Kidney (tissue), 13 donors: ENCODE measurements at regions not wholly inside any gene's neighbourhood (a gene's known extent, or its start where the extent isn't known, plus 50 kb on each side); places are given as distances from the start of the nearest gene placed in this dataset.
A peak's percentile ranks its signal among the peaks of the same experiment; 100 is the strongest.

Experiments used
- DNase-seq, 5 donors: peaks; one replicate each; pipeline ENCODE4 v3.0.0-alpha.2; 2013 to 2020
- FAIRE-seq: peaks from 2 replicates; lab custom pipeline; 2012; peaks lifted over from hg19 to GRCh38; lab: Jason Lieb, UNC
- H3K27ac ChIP-seq, 2 donors: one replicate each; pipeline ENCODE4 v1.7.0; 2013; ENCODE audit warnings: low read depth in 2 of 2, low read length in 2 of 2, inconsistent platforms in 1 of 2
- H3K27me3 ChIP-seq: one replicate; pipeline ENCODE4 v1.7.1; 2013; ENCODE audit warnings: low read length, inconsistent platforms; ENCODE audit not compliant: control insufficient read depth, insufficient read depth
- H3K36me3 ChIP-seq, 3 donors: one replicate each; pipeline versions ENCODE4 v1.7.0 to v1.7.1; 2013; ENCODE audit warnings: low read length in 3 of 3, control low read depth in 1 of 3, inconsistent platforms in 1 of 3; ENCODE audit not compliant: insufficient read depth in 3 of 3, control insufficient read depth in 2 of 3
- H3K4me1 ChIP-seq, 3 donors: one replicate each; pipeline versions ENCODE4 v1.7.0 to v1.7.1; 2013; ENCODE audit warnings: low read length in 3 of 3, inconsistent platforms in 1 of 3, low read depth in 1 of 3; ENCODE audit not compliant: control insufficient read depth in 2 of 3, insufficient read depth in 2 of 3
- H3K4me3 ChIP-seq, 3 donors: one replicate each; pipeline versions ENCODE4 v1.7.0 to v1.8.1; 2013; ENCODE audit warnings: low read length in 3 of 3, control low read depth in 1 of 3, inconsistent platforms in 1 of 3
- H3K9ac ChIP-seq, 3 donors: one replicate each; pipeline versions ENCODE4 v1.7.0 to v1.7.1; 2013; ENCODE audit warnings: low read length in 3 of 3, control low read depth in 1 of 3, inconsistent platforms in 1 of 3
- H3K9me3 ChIP-seq, 3 donors: one replicate each; pipeline versions ENCODE4 v1.7.0 to v1.7.1; 2013; ENCODE audit warnings: low read length in 3 of 3, control low read depth in 1 of 3, inconsistent platforms in 1 of 3; ENCODE audit not compliant: control insufficient read depth in 2 of 3, insufficient read depth in 1 of 3
- CTCF ChIP-seq: IDR thresholded peaks from 3 replicates; pipeline ENCODE4 v1.5.1; 2012; ENCODE audit warnings: mild to moderate bottlenecking, moderate library complexity, borderline replicate concordance; ENCODE audit not compliant: insufficient read depth; ENCODE audit errors: extremely low read depth
- intact Hi-C: fragments of 100-400 bp; cut with DNase I; formaldehyde crosslinking; loops from one replicate; pipeline ENCODE4 v1.11.1; 2022
- donor health status: control.
- donor health status: control.
- donor health status: control.
- donor health status: control.
- donor health status: control.
- donor health status: DM: yes; HTN: yes; CAD: no.
- donor health status: Normal renal cell carcinoma (clear cell type).

DNA sequence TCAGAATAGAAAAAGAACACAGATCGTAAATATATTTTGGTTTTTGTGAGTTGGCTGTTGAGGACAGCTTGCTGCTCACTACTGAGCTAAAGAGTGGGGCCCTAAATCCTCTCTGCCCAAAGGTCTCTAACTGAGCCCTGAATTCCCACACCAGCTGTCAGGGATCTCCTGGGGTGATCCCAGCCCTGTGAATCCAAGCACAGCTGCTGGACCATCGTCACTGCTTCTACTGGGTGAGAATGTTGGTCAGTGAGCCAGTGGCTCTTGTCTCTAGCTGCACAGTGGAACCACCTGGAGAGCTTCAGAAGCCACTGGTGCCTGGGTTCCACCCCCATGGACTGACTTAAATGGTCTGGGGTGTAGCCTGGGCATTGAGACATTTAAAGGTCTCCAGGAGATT is 90.5 kb upstream of the IL12A start:
- Histone ChIP-seq H3K27ac (no peak overlapping the region), H3K9me3 (no peaks in the 10 kb centered on the region), H3K27me3 (no peaks in the 10 kb centered on the region), H3K9ac (no peak overlapping the region), H3K36me3 (peaks cover 2 to 7% (median 2%) of the 10 kb centered on the region in 3 donors), H3K4me1 (no peaks in the 10 kb centered on the region), H3K4me3 (no peak overlapping the region)
- FAIRE-seq (no peak), DNase-seq (no peak)
- no peak for TF ChIP-seq CTCF
- intact Hi-C loops, result loop anchor here (10.0 kb wide), 1 partner anchor 107 kb away; no protein-coding TSS in a partner anchor

DNA sequence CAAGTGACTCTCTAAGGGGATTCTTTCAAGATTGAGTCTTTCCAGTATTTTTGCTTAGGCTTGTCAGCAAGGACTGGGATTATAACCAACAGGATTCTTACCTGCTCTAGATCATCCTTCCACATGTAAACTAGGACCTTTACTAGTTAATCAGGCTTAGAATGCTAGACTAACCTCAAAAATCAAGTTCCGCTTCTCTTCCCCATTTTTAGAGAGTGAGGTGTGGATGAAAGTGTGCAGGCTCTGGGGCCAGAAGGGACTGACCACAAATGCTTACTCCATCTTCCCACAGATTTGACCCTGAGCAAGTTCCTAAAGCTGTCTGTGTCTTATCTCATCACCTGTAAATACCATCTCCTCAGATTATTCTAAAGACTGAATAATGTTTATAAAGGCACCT is 89.5 kb upstream of the IL12A start:
- no peak for FAIRE-seq
- no peak for TF ChIP-seq CTCF
- Histone ChIP-seq H3K4me3 (no peak overlapping the region), H3K27me3 (no peaks in the 10 kb centered on the region), H3K36me3 (peaks cover 0 to 2% (median 2%) of the 10 kb centered on the region in 3 donors), H3K27ac (no peak overlapping the region), H3K9ac (no peak overlapping the region), H3K9me3 (no peaks in the 10 kb centered on the region), H3K4me1 (no peaks in the 10 kb centered on the region)
- intact Hi-C loops, result loop anchor here (10.0 kb wide), 1 partner anchor 106 kb away; no protein-coding TSS in a partner anchor
- DNase-seq, result no peak

GRCh38 chr3:159902546-159903314 is 85.9 kb upstream of the IL12A start:
- DNase-seq (peak in 2 of 5 donors; percentile 18 to 50), FAIRE-seq (no peak)
- Histone ChIP-seq H3K9ac (no peak overlapping the region), H3K4me3 (no peak overlapping the region), H3K27me3 (no peaks in the 10 kb centered on the region), H3K27ac (no peak overlapping the region), H3K36me3 (no peaks in the 10 kb centered on the region), H3K4me1 (no peaks in the 10 kb centered on the region), H3K9me3 (no peaks in the 10 kb centered on the region)
- TF ChIP-seq CTCF, result no peak
- intact Hi-C loops, result no loop called here
